Hepatocyte (in vitro differentiated cells): ENCODE measurements at regions not wholly inside any gene's neighbourhood (a gene's known extent, or its start where the extent isn't known, plus 50 kb on each side); places are given as distances from the start of the nearest gene placed in this dataset.

Source experiments
- DNase-seq: peaks from one replicate; pipeline ENCODE4 v3.0.0-alpha.2; 2016; ENCODE audit warnings: low spot score
- H2AFZ ChIP-seq: fragments of 200-600 bp; sonication (generic); 2 replicates; pipeline ENCODE4 v1.6.0; 2016; ENCODE audit warnings: antibody characterized with exemption, mild to moderate bottlenecking
- H3K27ac ChIP-seq: fragments of 200-600 bp; sonication (generic); 2 replicates; pipeline ENCODE4 v1.5.1; 2016; ENCODE audit warnings: mild to moderate bottlenecking
- H3K27me3 ChIP-seq: fragments of 200-600 bp; sonication (generic); 2 replicates; pipeline ENCODE4 v1.6.1; 2016
- H3K36me3 ChIP-seq: fragments of 200-600 bp; sonication (generic); replicated peaks from 2 replicates; pipeline ENCODE4 v1.5.1; 2016; ENCODE audit warnings: low read depth; ENCODE audit not compliant: insufficient read depth
- H3K4me1 ChIP-seq: fragments of 200-600 bp; sonication (generic); 2 replicates; pipeline ENCODE4 v1.5.1; 2016; ENCODE audit warnings: mild to moderate bottlenecking, moderate library complexity; ENCODE audit not compliant: insufficient read depth
- H3K4me2 ChIP-seq: fragments of 200-600 bp; sonication (generic); 2 replicates; pipeline ENCODE4 v1.6.0; 2016
- H3K4me3 ChIP-seq: fragments of 200-600 bp; sonication (generic); 2 replicates; pipeline ENCODE4 v1.5.1; 2016; ENCODE audit warnings: mild to moderate bottlenecking
- H3K79me2 ChIP-seq: fragments of 200-600 bp; sonication (generic); 2 replicates; pipeline ENCODE4 v1.6.0; 2017; ENCODE audit warnings: mild to moderate bottlenecking
- H3K9me2 ChIP-seq: fragments of 200-600 bp; sonication (generic); replicated peaks from 2 replicates; pipeline ENCODE4 v1.6.0; 2017; ENCODE audit warnings: mild to moderate bottlenecking; ENCODE audit not compliant: insufficient read depth
- H3K9me3 ChIP-seq: fragments of 200-600 bp; sonication (generic); 2 replicates; pipeline ENCODE4 v1.5.1; 2016; ENCODE audit warnings: low read depth, mild to moderate bottlenecking
- H4K20me1 ChIP-seq: fragments of 200-600 bp; sonication (generic); 2 replicates; pipeline ENCODE4 v1.6.0; 2016; ENCODE audit warnings: mild to moderate bottlenecking; ENCODE audit not compliant: insufficient read depth, poor library complexity, severe bottlenecking
- CTCF ChIP-seq: fragments of 200-600 bp; sonication (generic); IDR thresholded peaks from 2 replicates; pipeline ENCODE4 v1.5.1; 2016; ENCODE audit warnings: antibody characterized with exemption, mild to moderate bottlenecking; ENCODE audit not compliant: poor library complexity
- EZH2 ChIP-seq: fragments of 200-600 bp; sonication (generic); IDR thresholded peaks from 2 replicates; pipeline ENCODE4 v1.6.1; 2016; ENCODE audit warnings: antibody characterized with exemption, mild to moderate bottlenecking, borderline replicate concordance
- EZH2phosphoT487 ChIP-seq: fragments of 200-600 bp; sonication (generic); IDR thresholded peaks from one replicate; pipeline ENCODE4 v1.6.1; 2018; ENCODE audit warnings: antibody characterized with exemption, mild to moderate bottlenecking, low read depth, moderate library complexity; ENCODE audit not compliant: unreplicated experiment, severe bottlenecking
- WGBS: methylation state at CpG from one replicate; pipeline ENCODE4 v1.1.6; 2016; ENCODE audit warnings: low lambda C conversion rate; ENCODE audit errors: missing lambda C conversion rate; 5-methylcytosine and 5-hydroxymethylcytosine counted together

- H3K36me3 ChIP-seq: no peaks in the 10 kb centered on the region
- no peak for DNase-seq
- no peak overlapping the region for H3K4me2 ChIP-seq
- no peak overlapping the region for H3K4me3 ChIP-seq
- H3K27me3 ChIP-seq: peaks cover 50% of the 10 kb centered on the region
- 55% methylated on average over 5 of the region's 5 CpGs for WGBS
- TF ChIP-seq EZH2 (no peak), EZH2phosphoT487 (no peak), CTCF (no peak)
- no peaks in the 10 kb centered on the region for H3K9me2 ChIP-seq
- H3K27ac ChIP-seq: no peak overlapping the region
- no peak overlapping the region for H2AFZ ChIP-seq
- no peaks in the 10 kb centered on the region for H3K79me2 ChIP-seq
- no peaks in the 10 kb centered on the region for H3K9me3 ChIP-seq
- no peaks in the 10 kb centered on the region for H3K4me1 ChIP-seq
- no peaks in the 10 kb centered on the region for H4K20me1 ChIP-seq
Measured at GRCh38 chr9:34892886-34893285, 65.2 kb upstream of the PHF24 start.

- Histone ChIP-seq H3K9me3 (no peaks in the 10 kb centered on the region), H3K4me2 (no peak overlapping the region), H4K20me1 (no peaks in the 10 kb centered on the region), H2AFZ (no peak overlapping the region), H3K27ac (no peak overlapping the region), H3K9me2 (no peaks in the 10 kb centered on the region), H3K79me2 (no peaks in the 10 kb centered on the region), H3K4me1 (no peaks in the 10 kb centered on the region), H3K36me3 (no peaks in the 10 kb centered on the region), H3K4me3 (no peak overlapping the region), H3K27me3 (peaks cover 41% of the 10 kb centered on the region)
- TF ChIP-seq CTCF (no peak), EZH2phosphoT487 (no peak), EZH2 (no peak)
- DNase-seq: no peak
- WGBS: 100% methylated on average over 1 of the region's 1 CpG
Measured at GRCh38 chr9:34891386-34891785, 66.7 kb upstream of the PHF24 start.

GRCh38 chr9:34887841-34888240, 70.2 kb upstream of the PHF24 start:
- H3K36me3 ChIP-seq: no peaks in the 10 kb centered on the region
- no peak overlapping the region for H3K4me2 ChIP-seq
- no peaks in the 10 kb centered on the region for H3K4me1 ChIP-seq
- no peak for DNase-seq
- 32% methylated on average over 2 of the region's 2 CpGs for WGBS
- peaks cover 12% of the 10 kb centered on the region for H3K27me3 ChIP-seq
- no peaks in the 10 kb centered on the region for H4K20me1 ChIP-seq
- H3K4me3 ChIP-seq: no peak overlapping the region
- no peaks in the 10 kb centered on the region for H3K79me2 ChIP-seq
- no peak overlapping the region for H3K27ac ChIP-seq
- H2AFZ ChIP-seq: no peak overlapping the region
- TF ChIP-seq EZH2phosphoT487 (no peak), EZH2 (no peak), CTCF (no peak)
- no peaks in the 10 kb centered on the region for H3K9me2 ChIP-seq
- no peaks in the 10 kb centered on the region for H3K9me3 ChIP-seq

- Histone ChIP-seq H3K27ac (no peak overlapping the region), H3K9me2 (no peaks in the 10 kb centered on the region), H3K9me3 (no peaks in the 10 kb centered on the region), H3K36me3 (no peaks in the 10 kb centered on the region), H3K27me3 (peaks cover 5% of the 10 kb centered on the region), H3K79me2 (no peaks in the 10 kb centered on the region), H3K4me1 (no peaks in the 10 kb centered on the region), H3K4me3 (no peak overlapping the region), H2AFZ (no peak overlapping the region), H4K20me1 (no peaks in the 10 kb centered on the region), H3K4me2 (no peak overlapping the region)
- 70% methylated on average over 2 of the region's 2 CpGs for WGBS
- no peak for TF ChIP-seq EZH2
- TF ChIP-seq CTCF: no peak
- TF ChIP-seq EZH2phosphoT487: no peak
- DNase-seq: no peak
Measured at GRCh38 chr9:34884747-34885189, 73.3 kb upstream of the PHF24 start.
